Gastroesophageal sphincter (tissue), 4 donors: ENCODE measurements at regions not wholly inside any gene's neighbourhood (a gene's known extent, or its start where the extent isn't known, plus 50 kb on each side); places are given as distances from the start of the nearest gene placed in this dataset.
"Not testable (repeated sequence)": the region's sequence is repeated elsewhere in the genome, so short reads cannot be mapped to it uniquely, and the experiment has no call there.

Experiments
- ATAC-seq: fragments of 150-250 bp; one replicate; pipeline ENCODE4 v1.9.1; 2016; ENCODE audit warnings: mild to moderate bottlenecking, moderate library complexity
- H3K27ac ChIP-seq, 4 donors: fragments of 200-600 bp; sonication (generic) in 3 of 4; 1 replicate in 3 of 4; 2 replicates in 1 of 4; pipeline ENCODE4 v1.5.1; 2016 to 2019
- H3K27me3 ChIP-seq: fragments of 200-600 bp; sonication (generic); one replicate; pipeline ENCODE4 v1.5.1; 2019
- H3K36me3 ChIP-seq, 2 donors: fragments of 200-600 bp; sonication (generic); one replicate each; pipeline ENCODE4 v1.5.1; 2019; ENCODE audit warnings: control low read depth in 1 of 2
- H3K4me1 ChIP-seq, 3 donors: fragments of 200-600 bp; sonication (generic); 1 replicate in 2 of 3; 2 replicates in 1 of 3; pipeline ENCODE4 v1.5.1; 2016 to 2019; ENCODE audit warnings: control low read depth in 2 of 3
- H3K4me3 ChIP-seq, 2 donors: fragments of 200-600 bp; sonication (generic); one replicate each; pipeline ENCODE4 v1.5.1; 2019; ENCODE audit warnings: mild to moderate bottlenecking in 1 of 2, moderate library complexity in 1 of 2
- H3K9me3 ChIP-seq, 3 donors: fragments of 200-600 bp; sonication (generic); one replicate each; pipeline ENCODE4 v1.5.1; 2017 to 2019; ENCODE audit warnings: control low read depth in 2 of 3
- EP300 ChIP-seq: sonication (generic); formaldehyde crosslinking; IDR thresholded peaks from one replicate; pipeline ENCODE4 v1.6.1; 2017; ENCODE audit warnings: antibody characterized with exemption, mild to moderate bottlenecking
- POLR2A ChIP-seq, 2 donors: fragments of 450-650 bp; IDR thresholded peaks; one replicate each; pipeline ENCODE4 v1.6.1; 2017; ENCODE audit warnings: antibody characterized with exemption in 2 of 2, mild to moderate bottlenecking in 2 of 2, moderate library complexity in 1 of 2
- POLR2AphosphoS5 ChIP-seq: sonication (generic); formaldehyde crosslinking; IDR thresholded peaks from one replicate; pipeline ENCODE4 v1.6.1; 2017; ENCODE audit warnings: antibody characterized with exemption
- WGBS, 2 donors: methylation state at CpG; one replicate each; pipeline ENCODE4 v1.1.5; 2018; ENCODE audit warnings: low coverage in 1 of 2; 5-methylcytosine and 5-hydroxymethylcytosine counted together
- TF ChIP-seq, protein P1 (sequence below), 4 experiments: fragments of 200-600 bp in 2 of 4; fragments of 450-650 bp in 2 of 4; sonication (generic) in 1 of 4; IDR thresholded peaks; one replicate each; pipeline ENCODE4 v1.5.1; 2017 to 2019; ENCODE audit warnings: antibody characterized with exemption in 4 of 4, mild to moderate bottlenecking in 2 of 4, moderate library complexity in 2 of 4

DNA sequence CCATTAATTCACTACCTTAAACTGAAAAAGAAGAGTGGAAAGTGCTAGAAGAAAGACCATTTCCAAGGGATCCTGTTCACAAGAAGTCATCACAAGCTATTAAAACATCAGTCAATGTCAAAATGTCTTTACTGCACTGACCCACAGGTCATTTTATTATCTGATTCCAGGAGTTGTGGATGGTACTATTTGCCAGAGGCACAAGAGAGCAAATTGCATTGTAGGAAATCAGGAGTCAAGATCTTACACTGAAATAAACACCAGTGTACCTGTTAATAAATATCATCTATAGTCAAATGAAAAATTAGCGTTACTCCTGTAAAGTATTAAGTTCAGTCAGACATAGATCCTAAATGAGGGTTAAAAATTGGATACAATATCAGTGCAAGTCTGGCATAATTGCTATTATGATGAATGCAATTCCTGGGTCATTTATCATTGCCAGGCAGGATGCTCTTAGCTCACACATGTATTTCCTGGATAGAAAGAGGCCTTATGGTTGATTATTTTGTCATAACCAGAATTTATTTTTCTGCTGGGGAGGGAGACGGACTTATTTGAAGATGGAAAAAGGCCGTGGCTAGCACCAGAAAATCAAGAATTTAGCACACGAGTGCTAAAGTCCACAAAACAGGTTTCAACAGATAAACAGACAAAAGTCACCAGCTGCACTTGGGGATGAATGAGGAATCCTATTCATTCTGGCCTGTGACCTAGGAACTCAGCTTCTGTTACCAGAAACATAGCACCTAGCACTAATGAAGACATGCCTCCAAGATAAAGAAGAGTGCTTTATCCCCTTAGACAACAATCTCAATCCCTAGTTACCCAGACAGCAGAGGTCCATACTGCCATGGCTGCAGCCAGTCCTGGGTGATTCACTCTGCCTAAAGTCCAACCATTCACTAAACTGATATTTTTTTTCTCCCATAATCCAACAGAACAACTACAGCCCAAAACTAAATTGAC, 683.1 kb upstream of the POM121L12 start:
- whole genome bisulfite sequencing, 2 donors, result 46 to 61% methylated on average over 4 of the region's 4 CpGs
- no peak overlapping the region for H3K4me3 ChIP-seq
- no peaks in the 10 kb centered on the region for H3K9me3 ChIP-seq
- no peak for ATAC-seq
- no peaks in the 10 kb centered on the region for H3K27me3 ChIP-seq
- no peaks in the 10 kb centered on the region for H3K4me1 ChIP-seq
- no peak overlapping the region for H3K27ac ChIP-seq
- H3K36me3 ChIP-seq, result no peaks in the 10 kb centered on the region
- TF ChIP-seq EP300 (no peak), POLR2A (IDR thresholded peaks at IDR 0.05) (no peak), POLR2AphosphoS5 (no peak)
- TF ChIP-seq, protein P1, sequence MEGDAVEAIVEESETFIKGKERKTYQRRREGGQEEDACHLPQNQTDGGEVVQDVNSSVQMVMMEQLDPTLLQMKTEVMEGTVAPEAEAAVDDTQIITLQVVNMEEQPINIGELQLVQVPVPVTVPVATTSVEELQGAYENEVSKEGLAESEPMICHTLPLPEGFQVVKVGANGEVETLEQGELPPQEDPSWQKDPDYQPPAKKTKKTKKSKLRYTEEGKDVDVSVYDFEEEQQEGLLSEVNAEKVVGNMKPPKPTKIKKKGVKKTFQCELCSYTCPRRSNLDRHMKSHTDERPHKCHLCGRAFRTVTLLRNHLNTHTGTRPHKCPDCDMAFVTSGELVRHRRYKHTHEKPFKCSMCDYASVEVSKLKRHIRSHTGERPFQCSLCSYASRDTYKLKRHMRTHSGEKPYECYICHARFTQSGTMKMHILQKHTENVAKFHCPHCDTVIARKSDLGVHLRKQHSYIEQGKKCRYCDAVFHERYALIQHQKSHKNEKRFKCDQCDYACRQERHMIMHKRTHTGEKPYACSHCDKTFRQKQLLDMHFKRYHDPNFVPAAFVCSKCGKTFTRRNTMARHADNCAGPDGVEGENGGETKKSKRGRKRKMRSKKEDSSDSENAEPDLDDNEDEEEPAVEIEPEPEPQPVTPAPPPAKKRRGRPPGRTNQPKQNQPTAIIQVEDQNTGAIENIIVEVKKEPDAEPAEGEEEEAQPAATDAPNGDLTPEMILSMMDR (IDR thresholded peaks at IDR 0.05), result no peak

DNA sequence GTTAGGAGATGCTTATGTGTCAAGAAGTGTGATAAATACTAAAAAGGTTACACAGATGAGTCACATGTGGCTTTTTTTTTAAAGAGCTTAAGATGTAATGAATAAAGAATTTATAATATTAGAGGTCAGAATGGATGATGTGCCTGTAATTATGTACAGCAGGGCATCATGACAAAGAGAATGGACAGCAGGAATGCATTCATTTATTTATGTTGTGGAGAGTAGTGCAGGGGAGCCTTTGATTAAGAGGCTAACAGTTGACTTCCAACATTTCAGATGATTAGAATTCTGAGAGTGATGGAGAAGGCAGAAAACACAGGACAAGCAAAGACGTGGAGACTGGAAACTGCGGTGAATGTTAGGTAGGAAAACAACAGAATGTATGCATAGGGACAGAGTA, 691.4 kb upstream of the POM121L12 start:
- Histone ChIP-seq H3K9me3 (peaks cover 0 to 2% (median 0%) of the 10 kb centered on the region in 3 donors), H3K27ac (no peak overlapping the region), H3K4me3 (no peak overlapping the region), H3K4me1 (no peaks in the 10 kb centered on the region), H3K36me3 (no peaks in the 10 kb centered on the region), H3K27me3 (no peaks in the 10 kb centered on the region)
- no peak for TF ChIP-seq EP300
- no peak for TF ChIP-seq POLR2A (IDR thresholded peaks at IDR 0.05)
- ATAC-seq, result no peak
- 39 to 50% methylated on average over 2 of the region's 2 CpGs for WGBS, 2 donors

DNA sequence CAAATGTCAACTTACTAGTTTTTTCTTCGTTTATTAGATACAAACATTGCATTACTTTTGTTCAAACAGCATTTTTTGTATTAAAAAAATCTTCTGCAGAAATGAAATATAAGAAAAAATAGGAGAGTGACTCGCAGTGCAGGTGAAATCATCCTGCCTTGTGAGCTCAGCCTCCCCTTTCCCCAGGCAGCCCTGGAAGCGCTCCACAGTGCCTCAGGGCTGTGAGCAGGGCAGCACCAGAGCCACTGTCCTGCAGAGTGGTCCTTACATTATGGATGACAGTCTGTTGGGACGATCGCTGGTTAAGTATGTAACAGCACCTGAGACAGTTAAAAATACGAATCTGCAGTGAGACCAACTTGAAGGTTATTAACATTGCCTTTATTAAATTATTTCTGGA, 695.4 kb upstream of the POM121L12 start:
- Histone ChIP-seq H3K36me3 (no peaks in the 10 kb centered on the region), H3K4me1 (no peaks in the 10 kb centered on the region), H3K9me3 (peaks cover 0 to 9% (median 0%) of the 10 kb centered on the region in 3 donors), H3K27ac (no peak overlapping the region), H3K4me3 (no peak overlapping the region), H3K27me3 (no peaks in the 10 kb centered on the region)
- no peak for ATAC-seq
- TF ChIP-seq POLR2A (IDR thresholded peaks at IDR 0.05) (no peak), EP300 (no peak), POLR2AphosphoS5 (no peak)
- TF ChIP-seq, protein P1 (IDR thresholded peaks at IDR 0.05), result no peak
- WGBS, 2 donors, result 60 to 72% methylated on average over 4 to 6 of the region's 6 CpGs

DNA sequence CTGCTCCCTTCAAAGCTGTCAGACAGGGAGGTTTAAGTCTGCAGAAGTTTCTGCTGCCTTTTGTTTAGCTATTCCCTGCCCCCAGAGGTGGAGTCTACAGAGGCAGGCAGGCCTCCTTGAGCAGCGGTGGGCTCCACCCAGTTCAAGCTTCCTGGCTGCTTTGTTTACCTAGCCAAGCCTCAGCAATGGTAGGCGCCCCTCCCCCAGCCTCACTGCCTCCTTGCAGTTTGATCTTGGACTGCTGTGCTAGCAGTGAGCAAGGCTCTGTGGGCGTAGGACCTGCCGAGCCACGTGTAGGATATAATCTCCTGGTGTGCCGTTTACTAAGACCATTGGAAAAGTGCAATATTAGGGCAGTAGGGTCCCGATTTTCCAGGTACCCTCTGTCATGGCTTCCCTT, 707.1 kb upstream of the POM121L12 start:
- H3K27me3 ChIP-seq, H3K36me3 ChIP-seq, H3K4me3 ChIP-seq, ATAC-seq, H3K4me1 ChIP-seq, H3K27ac ChIP-seq: not testable (repeated sequence)
- H3K9me3 ChIP-seq, result peaks cover 0 to 15% (median 0%) of the 10 kb centered on the region in 3 donors
- no CpG with 5 or more reads among the region's 7 CpGs for WGBS, 2 donors

DNA sequence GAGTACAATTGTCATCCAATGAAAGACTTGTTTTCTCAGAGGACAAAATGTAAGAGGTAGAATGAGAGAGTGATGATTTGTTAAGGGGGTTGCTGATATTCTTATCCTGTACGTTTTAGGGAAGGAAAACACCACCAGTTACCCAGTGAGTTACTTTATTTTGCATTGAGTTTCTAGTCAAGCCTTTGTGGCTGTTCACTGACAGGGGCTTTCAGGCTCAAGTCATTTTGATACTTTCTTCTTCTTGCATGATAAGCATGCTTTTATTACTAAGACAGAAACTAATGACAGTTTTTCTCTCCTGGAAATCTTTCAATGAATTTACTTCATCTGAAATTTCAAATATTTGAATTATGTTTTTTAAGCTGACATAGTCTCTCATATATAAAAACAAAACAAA, 710.2 kb upstream of the POM121L12 start:
- 10 to 13% methylated on average over 1 of the region's 1 CpG for WGBS, 2 donors
- peaks cover 0 to 25% (median 0%) of the 10 kb centered on the region in 3 donors for H3K9me3 ChIP-seq

More for the DNA sequence above, 710.2 kb upstream of the POM121L12 start:
- Histone ChIP-seq H3K36me3 (no peaks in the 10 kb centered on the region), H3K4me1 (no peaks in the 10 kb centered on the region), H3K27me3 (no peaks in the 10 kb centered on the region), H3K4me3 (no peak overlapping the region), H3K27ac (no peak overlapping the region)
- TF ChIP-seq EP300 (no peak), POLR2A (IDR thresholded peaks at IDR 0.05) (no peak), POLR2AphosphoS5 (no peak)
- TF ChIP-seq, protein P1 (IDR thresholded peaks at IDR 0.05), result no peak
- ATAC-seq, result no peak
